ENCODE measurements at regions not wholly inside any gene's neighbourhood (a gene's known extent, or its start where the extent isn't known, plus 50 kb on each side); places are given as distances from the start of the nearest gene placed in this dataset.

DNA sequence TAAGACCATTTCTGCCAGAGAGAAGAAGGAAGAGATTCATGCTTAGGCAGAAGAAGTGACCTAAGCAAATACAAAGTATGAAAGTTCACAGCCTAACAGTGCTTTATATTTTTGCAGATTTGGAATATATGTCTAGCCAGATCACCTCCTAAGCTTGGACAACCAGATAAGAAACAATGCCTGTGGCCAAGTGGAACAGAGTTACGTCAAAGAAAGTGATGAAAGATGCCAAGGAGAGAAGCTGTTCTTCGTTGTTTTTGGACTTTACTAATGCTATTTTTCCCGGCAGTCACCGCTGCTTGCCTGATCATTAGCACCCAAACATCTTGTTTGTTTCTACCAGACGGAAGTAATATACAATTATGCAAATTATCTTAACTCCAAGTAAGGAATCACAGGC, 489.2 kb upstream of the C1orf87 start:
- BruUV-seq (replicated peaks), result no TSS peak
- TF ChIP-seq CTCF (conservative IDR thresholded peaks at IDR 0.05; ENCODE audit: low read depth, low read length), result no peak
- no peak for TF ChIP-seq EZH2 (IDR thresholded peaks at IDR 0.05; ENCODE audit: borderline replicate concordance, low read depth, low read length, poor library complexity, severe bottlenecking)
- Histone ChIP-seq H3K4me1 (ENCODE audit: insufficient read depth, low read length, poor library complexity, severe bottlenecking) (no peaks in the 10 kb centered on the region), H3K27ac (ENCODE audit: low read depth, low read length, poor library complexity, severe bottlenecking) (no peak overlapping the region), H3K27me3 (replicated peaks; ENCODE audit: insufficient read depth, low read depth, low read length, poor library complexity) (peaks cover 74% of the 10 kb centered on the region), H3K4me3 (ENCODE audit: low read depth, low read length, poor library complexity, severe bottlenecking) (no peak overlapping the region), H3K9me3 (ENCODE audit: low read depth, low read length, poor library complexity, severe bottlenecking) (no peaks in the 10 kb centered on the region), H3K36me3 (ENCODE audit: insufficient read depth, low read length, poor library complexity, severe bottlenecking) (no peaks in the 10 kb centered on the region)
- ChIA-PET POLR2A (ENCODE audit: low non-redundant PET) (no interaction called here), CTCF (no interaction called here)
- DNase-seq (ENCODE audit: low spot score), result no peak
- intact Hi-C loops (cut with micrococcal nuclease; ENCODE audit: unreplicated experiment), result no loop called here

DNA sequence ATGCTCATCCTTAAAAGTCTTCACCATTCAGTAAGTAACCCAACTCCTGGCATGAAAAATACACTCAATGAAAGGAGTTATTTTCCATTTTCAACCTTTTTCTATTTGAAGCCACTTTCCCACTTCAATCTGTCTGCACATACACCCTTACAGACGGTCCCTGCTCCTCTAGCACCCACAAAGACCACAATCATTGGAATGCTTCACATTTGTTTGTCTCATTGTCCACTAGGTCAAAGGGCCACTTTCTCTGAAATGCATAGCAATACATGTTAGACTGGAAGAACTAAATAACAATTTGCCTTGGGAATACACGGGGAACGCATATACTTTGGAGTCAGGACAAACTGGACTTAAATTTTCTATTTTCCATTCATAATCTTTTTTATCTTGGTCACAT, 487.1 kb upstream of the C1orf87 start:
- no peaks in the 10 kb centered on the region for H3K36me3 ChIP-seq (ENCODE audit: insufficient read depth, low read length, poor library complexity, severe bottlenecking)
- intact Hi-C loops (cut with micrococcal nuclease; ENCODE audit: unreplicated experiment), result no loop called here
- CTCF ChIA-PET, result no interaction called here
- H3K4me3 ChIP-seq (ENCODE audit: low read depth, low read length, poor library complexity, severe bottlenecking), result no peak overlapping the region
- DNase-seq (ENCODE audit: low spot score), result no peak
- no peaks in the 10 kb centered on the region for H3K4me1 ChIP-seq (ENCODE audit: insufficient read depth, low read length, poor library complexity, severe bottlenecking)
- TF ChIP-seq EZH2 (IDR thresholded peaks at IDR 0.05; ENCODE audit: borderline replicate concordance, low read depth, low read length, poor library complexity, severe bottlenecking) (no peak), CTCF (conservative IDR thresholded peaks at IDR 0.05; ENCODE audit: low read depth, low read length) (no peak)
- peaks cover 54% of the 10 kb centered on the region for H3K27me3 ChIP-seq (replicated peaks; ENCODE audit: insufficient read depth, low read depth, low read length, poor library complexity)
- H3K9me3 ChIP-seq (ENCODE audit: low read depth, low read length, poor library complexity, severe bottlenecking), result no peaks in the 10 kb centered on the region
- BruUV-seq (replicated peaks), result no TSS peak
- POLR2A ChIA-PET (ENCODE audit: low non-redundant PET), result no interaction called here
- no peak overlapping the region for H3K27ac ChIP-seq (ENCODE audit: low read depth, low read length, poor library complexity, severe bottlenecking)

DNA sequence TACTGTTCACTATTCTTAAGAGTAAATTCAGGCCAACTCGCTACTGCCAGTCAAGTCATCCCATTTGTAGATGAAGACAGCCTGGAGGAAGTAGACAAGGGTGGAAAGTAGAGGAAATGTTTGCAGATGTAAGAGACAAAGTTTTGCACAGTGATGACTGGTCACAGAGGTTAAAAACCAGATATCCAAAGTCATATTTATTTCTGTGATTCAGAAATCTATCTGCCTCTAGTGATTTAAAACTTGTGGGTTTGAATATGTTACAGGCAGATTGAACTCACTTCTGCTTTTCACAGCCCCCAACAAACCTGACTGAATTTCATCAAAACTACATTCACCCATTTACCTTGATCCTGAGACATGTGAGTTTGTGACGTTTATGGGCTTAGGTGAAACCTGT, 484.7 kb upstream of the C1orf87 start:
- POLR2A ChIA-PET (ENCODE audit: low non-redundant PET), result no interaction called here
- CTCF ChIA-PET, result no interaction called here
- BruUV-seq (replicated peaks), result no TSS peak

More for the DNA sequence above, 484.7 kb upstream of the C1orf87 start:
- peaks cover 38% of the 10 kb centered on the region for H3K27me3 ChIP-seq (replicated peaks; ENCODE audit: insufficient read depth, low read depth, low read length, poor library complexity)
- no peak for TF ChIP-seq EZH2 (IDR thresholded peaks at IDR 0.05; ENCODE audit: borderline replicate concordance, low read depth, low read length, poor library complexity, severe bottlenecking)
- TF ChIP-seq CTCF (conservative IDR thresholded peaks at IDR 0.05; ENCODE audit: low read depth, low read length), result no peak
- H3K36me3 ChIP-seq (ENCODE audit: insufficient read depth, low read length, poor library complexity, severe bottlenecking), result no peaks in the 10 kb centered on the region
- no peaks in the 10 kb centered on the region for H3K9me3 ChIP-seq (ENCODE audit: low read depth, low read length, poor library complexity, severe bottlenecking)
- no peak for DNase-seq (ENCODE audit: low spot score)
- H3K4me1 ChIP-seq (ENCODE audit: insufficient read depth, low read length, poor library complexity, severe bottlenecking), result no peaks in the 10 kb centered on the region
- intact Hi-C loops (cut with micrococcal nuclease; ENCODE audit: unreplicated experiment), result no loop called here
- no peak overlapping the region for H3K27ac ChIP-seq (ENCODE audit: low read depth, low read length, poor library complexity, severe bottlenecking)
- H3K4me3 ChIP-seq (ENCODE audit: low read depth, low read length, poor library complexity, severe bottlenecking), result no peak overlapping the region

All from A673 (cell line).